ENCODE measurements at regions not wholly inside any gene's neighbourhood (a gene's known extent, or its start where the extent isn't known, plus 50 kb on each side); places are given as distances from the start of the nearest gene placed in this dataset.

GRCh38 chr16:79302731-79303130, 297.8 kb downstream of the MAF start:
- no peaks in the 10 kb centered on the region for H3K36me3 ChIP-seq (ENCODE audit: insufficient read depth, low read length)
- H3K4me3 ChIP-seq (ENCODE audit: low read depth, low read length, poor library complexity, severe bottlenecking), result no peak overlapping the region
- H3K79me2 ChIP-seq (ENCODE audit: insufficient read depth, low read depth, low read length), result no peaks in the 10 kb centered on the region
- H3K4me1 ChIP-seq (ENCODE audit: insufficient read depth, low read length, poor library complexity, severe bottlenecking), result no peaks in the 10 kb centered on the region
- no peak for TF ChIP-seq CTCF (conservative IDR thresholded peaks at IDR 0.05; ENCODE audit: low read length)
- TF ChIP-seq EZH2phosphoT487 (IDR thresholded peaks at IDR 0.05; ENCODE audit: borderline replicate concordance, low read depth, low read length), result no peak
- no peaks in the 10 kb centered on the region for H3K9me3 ChIP-seq (ENCODE audit: low read length)
- CTCF ChIA-PET (ENCODE audit: unreplicated experiment), result no interaction called here
- no peaks in the 10 kb centered on the region for H4K20me1 ChIP-seq (ENCODE audit: insufficient read depth, low read length)
- H3K4me2 ChIP-seq (ENCODE audit: low read length), result no peak overlapping the region
- POLR2A ChIA-PET, result no interaction called here
- no peak for DNase-seq (ENCODE audit: low spot score)
- H2AFZ ChIP-seq (ENCODE audit: low read length), result no peak overlapping the region
- no peaks in the 10 kb centered on the region for H3K9me2 ChIP-seq (ENCODE audit: insufficient read depth, low read length)
- intact Hi-C loops (cut with micrococcal nuclease; ENCODE audit: unreplicated experiment), result no loop called here
- no peak overlapping the region for H3K27ac ChIP-seq (ENCODE audit: low read depth, low read length, poor library complexity, severe bottlenecking)
- no TSS peak for BruUV-seq (replicated peaks)

GRCh38 chr16:79301051-79301450, 299.5 kb downstream of the MAF start:
- H4K20me1 ChIP-seq (ENCODE audit: insufficient read depth, low read length), result no peaks in the 10 kb centered on the region
- no peaks in the 10 kb centered on the region for H3K9me2 ChIP-seq (ENCODE audit: insufficient read depth, low read length)
- H3K79me2 ChIP-seq (ENCODE audit: insufficient read depth, low read depth, low read length), result no peaks in the 10 kb centered on the region
- no peak for TF ChIP-seq CTCF (conservative IDR thresholded peaks at IDR 0.05; ENCODE audit: low read length)
- TF ChIP-seq EZH2phosphoT487 (IDR thresholded peaks at IDR 0.05; ENCODE audit: borderline replicate concordance, low read depth, low read length), result no peak
- BruUV-seq (replicated peaks), result no TSS peak
- no peak for DNase-seq (ENCODE audit: low spot score)
- H3K4me1 ChIP-seq (ENCODE audit: insufficient read depth, low read length, poor library complexity, severe bottlenecking), result no peaks in the 10 kb centered on the region
- ChIA-PET POLR2A (no interaction called here), CTCF (ENCODE audit: unreplicated experiment) (no interaction called here)
- no peak overlapping the region for H3K4me2 ChIP-seq (ENCODE audit: low read length)
- intact Hi-C loops (cut with micrococcal nuclease; ENCODE audit: unreplicated experiment), result no loop called here
- no peaks in the 10 kb centered on the region for H3K36me3 ChIP-seq (ENCODE audit: insufficient read depth, low read length)
- no peaks in the 10 kb centered on the region for H3K9me3 ChIP-seq (ENCODE audit: low read length)
- H3K27ac ChIP-seq (ENCODE audit: low read depth, low read length, poor library complexity, severe bottlenecking), result no peak overlapping the region
- no peak overlapping the region for H3K4me3 ChIP-seq (ENCODE audit: low read depth, low read length, poor library complexity, severe bottlenecking)
- H2AFZ ChIP-seq (ENCODE audit: low read length), result no peak overlapping the region

GRCh38 chr16:79298894-79299799, 301.4 kb downstream of the MAF start:
- no peak overlapping the region for H2AFZ ChIP-seq (ENCODE audit: low read length)
- no peak overlapping the region for H3K4me2 ChIP-seq (ENCODE audit: low read length)
- ChIA-PET POLR2A (interaction anchor here (1.1 kb wide), 1 partner anchor 12 kb away, joined by 5 read pairs; no protein-coding TSS in a partner anchor), CTCF (ENCODE audit: unreplicated experiment) (interaction anchor here (0.9 kb wide), 1 partner anchor 44 kb away, joined by 4 read pairs; no protein-coding TSS in a partner anchor)
- no peak overlapping the region for H3K27ac ChIP-seq (ENCODE audit: low read depth, low read length, poor library complexity, severe bottlenecking)
- no peaks in the 10 kb centered on the region for H3K4me1 ChIP-seq (ENCODE audit: insufficient read depth, low read length, poor library complexity, severe bottlenecking)
- DNase-seq (ENCODE audit: low spot score), result no peak
- intact Hi-C loops (cut with micrococcal nuclease; ENCODE audit: unreplicated experiment), result no loop called here
- no peaks in the 10 kb centered on the region for H3K36me3 ChIP-seq (ENCODE audit: insufficient read depth, low read length)
- H3K79me2 ChIP-seq (ENCODE audit: insufficient read depth, low read depth, low read length), result no peaks in the 10 kb centered on the region
- TF ChIP-seq CTCF (conservative IDR thresholded peaks at IDR 0.05; ENCODE audit: low read length), result no peak
- no peak for TF ChIP-seq EZH2phosphoT487 (IDR thresholded peaks at IDR 0.05; ENCODE audit: borderline replicate concordance, low read depth, low read length)
- no TSS peak for BruUV-seq (replicated peaks)
- no peak overlapping the region for H3K4me3 ChIP-seq (ENCODE audit: low read depth, low read length, poor library complexity, severe bottlenecking)
- H3K9me3 ChIP-seq (ENCODE audit: low read length), result no peaks in the 10 kb centered on the region
- H4K20me1 ChIP-seq (ENCODE audit: insufficient read depth, low read length), result no peaks in the 10 kb centered on the region
- H3K9me2 ChIP-seq (ENCODE audit: insufficient read depth, low read length), result no peaks in the 10 kb centered on the region
